ENCODE measurements at regions not wholly inside any gene's neighbourhood (a gene's known extent, or its start where the extent isn't known, plus 50 kb on each side); places are given as distances from the start of the nearest gene placed in this dataset.

DNA sequence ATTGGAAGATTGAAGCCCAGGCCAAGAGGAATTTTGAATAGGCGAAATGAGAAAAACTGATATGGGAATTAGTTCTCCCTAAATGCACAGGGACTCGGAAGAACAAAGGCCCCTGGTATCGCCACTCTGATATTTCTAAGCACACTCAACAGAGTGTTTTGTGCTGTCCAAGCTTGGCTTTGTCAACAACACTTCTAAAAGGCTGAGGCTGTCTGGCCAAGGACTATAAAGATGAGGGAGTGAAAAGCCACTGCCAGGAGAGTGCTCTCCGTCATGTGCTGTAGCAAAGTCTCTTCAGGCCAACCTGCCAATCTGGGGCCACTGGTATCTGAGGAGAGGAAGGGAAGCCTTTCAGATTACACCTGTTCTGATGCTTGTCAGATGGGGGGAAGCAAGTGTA lies 611.2 kb upstream of the PIK3C3 start (continued):
- TF ChIP-seq, protein P1, sequence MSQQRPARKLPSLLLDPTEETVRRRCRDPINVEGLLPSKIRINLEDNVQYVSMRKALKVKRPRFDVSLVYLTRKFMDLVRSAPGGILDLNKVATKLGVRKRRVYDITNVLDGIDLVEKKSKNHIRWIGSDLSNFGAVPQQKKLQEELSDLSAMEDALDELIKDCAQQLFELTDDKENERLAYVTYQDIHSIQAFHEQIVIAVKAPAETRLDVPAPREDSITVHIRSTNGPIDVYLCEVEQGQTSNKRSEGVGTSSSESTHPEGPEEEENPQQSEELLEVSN (IDR thresholded peaks at IDR 0.05), result no peak

All from H1 (cell line).